Cardiac muscle cell (in vitro differentiated cells and primary cell): ENCODE measurements at regions not wholly inside any gene's neighbourhood (a gene's known extent, or its start where the extent isn't known, plus 50 kb on each side); places are given as distances from the start of the nearest gene placed in this dataset.
"Not testable (repeated sequence)": the region's sequence is repeated elsewhere in the genome, so short reads cannot be mapped to it uniquely, and the experiment has no call there.

Experiments used
- DNase-seq, 2 donors: peaks; one replicate each; pipeline versions ENCODE4 v3.0.0 to v3.0.0-alpha.2; 2010 to 2017; ENCODE audit warnings: low read depth in 1 of 2, low spot score in 1 of 2
- H3K27ac ChIP-seq: fragments of 200-600 bp; sonication (generic); 2 replicates; pipeline ENCODE4 v1.5.1; 2016
- H3K27me3 ChIP-seq: fragments of 200-600 bp; sonication (generic); 2 replicates; pipeline ENCODE4 v1.6.0; 2016; ENCODE audit warnings: control low read depth
- H3K36me3 ChIP-seq: fragments of 200-600 bp; sonication (generic); 2 replicates; pipeline ENCODE4 v1.5.1; 2016; ENCODE audit warnings: control low read depth
- H3K4me1 ChIP-seq: fragments of 200-600 bp; sonication (generic); 2 replicates; pipeline ENCODE4 v1.8.1; 2017; ENCODE audit warnings: low read depth, mild to moderate bottlenecking, mixed run types
- H3K4me3 ChIP-seq: fragments of 200-600 bp; sonication (generic); 2 replicates; pipeline ENCODE4 v1.5.1; 2016; ENCODE audit warnings: mild to moderate bottlenecking
- H3K9me3 ChIP-seq: fragments of 200-600 bp; sonication (generic); 2 replicates; pipeline ENCODE4 v1.5.1; 2017; ENCODE audit warnings: low read depth, mild to moderate bottlenecking, control low read depth
- CTCF ChIP-seq: IDR thresholded peaks from 2 replicates; pipeline ENCODE4 v1.5.1; 2012; ENCODE audit warnings: low read depth, mild to moderate bottlenecking, low read length

GRCh38 chrX:734362-734761 lies 103.8 kb downstream of the SHOX start:
- H3K27ac ChIP-seq: no peak overlapping the region
- H3K9me3 ChIP-seq: no peaks in the 10 kb centered on the region
- DNase-seq: no peak
- H3K4me1 ChIP-seq: no peaks in the 10 kb centered on the region
- no peak for TF ChIP-seq CTCF
- no peak overlapping the region for H3K4me3 ChIP-seq
- H3K27me3 ChIP-seq: no peaks in the 10 kb centered on the region
- no peaks in the 10 kb centered on the region for H3K36me3 ChIP-seq

- Histone ChIP-seq H3K27ac (no peak overlapping the region), H3K36me3 (no peaks in the 10 kb centered on the region), H3K4me3 (no peak overlapping the region), H3K4me1 (no peaks in the 10 kb centered on the region), H3K9me3 (no peaks in the 10 kb centered on the region), H3K27me3 (no peaks in the 10 kb centered on the region)
- DNase-seq: no peak
- TF ChIP-seq CTCF: no peak
These were observed 103.4 kb downstream of the SHOX start for GRCh38 chrX:733961-734360.

- DNase-seq: no peak
- Histone ChIP-seq H3K27ac (no peak overlapping the region), H3K4me3 (no peak overlapping the region), H3K36me3 (no peaks in the 10 kb centered on the region), H3K9me3 (no peaks in the 10 kb centered on the region), H3K4me1 (no peaks in the 10 kb centered on the region), H3K27me3 (no peaks in the 10 kb centered on the region)
- no peak for TF ChIP-seq CTCF
These were observed 99.2 kb downstream of the SHOX start for GRCh38 chrX:729583-730409.

- not testable (repeated sequence) for H3K4me3 ChIP-seq, H3K9me3 ChIP-seq, H3K27ac ChIP-seq, H3K4me1 ChIP-seq, DNase-seq, H3K27me3 ChIP-seq, H3K36me3 ChIP-seq
These were observed 98.5 kb downstream of the SHOX start for GRCh38 chrX:729101-729500.

- H3K4me3 ChIP-seq, H3K27me3 ChIP-seq, H3K36me3 ChIP-seq, H3K9me3 ChIP-seq, H3K4me1 ChIP-seq, DNase-seq, H3K27ac ChIP-seq: not testable (repeated sequence)
These were observed 98.0 kb downstream of the SHOX start for GRCh38 chrX:728639-729038.

GRCh38 chrX:727738-728621 lies 97.4 kb downstream of the SHOX start:
- Histone ChIP-seq H3K4me3 (no peak overlapping the region), H3K4me1 (no peaks in the 10 kb centered on the region), H3K9me3 (no peaks in the 10 kb centered on the region), H3K27ac (no peak overlapping the region), H3K27me3 (no peaks in the 10 kb centered on the region), H3K36me3 (no peaks in the 10 kb centered on the region)
- peak in 1 of 2 donors; percentile 45 for DNase-seq
- no peak for TF ChIP-seq CTCF
